ENCODE measurements at regions not wholly inside any gene's neighbourhood (a gene's known extent, or its start where the extent isn't known, plus 50 kb on each side); places are given as distances from the start of the nearest gene placed in this dataset.

- Histone ChIP-seq H3K36me3 (ENCODE audit: control insufficient read depth, insufficient read depth, low read length) (no peaks in the 10 kb centered on the region), H3K4me3 (no peak overlapping the region), H3K9me3 (replicated peaks; ENCODE audit: control insufficient read depth, insufficient read depth, low read depth, low read length) (no peaks in the 10 kb centered on the region), H3K27ac (ENCODE audit: extremely low read depth, low read depth, low read length) (no peak overlapping the region), H2AFZ (ENCODE audit: low read depth, low read length) (no peak overlapping the region), H3K27me3 (ENCODE audit: control insufficient read depth in 2 of 2, insufficient read depth in 2 of 2, low read length in 2 of 2) (peaks cover 13 to 23% of the 10 kb centered on the region in 2 experiments), H3K9ac (ENCODE audit: insufficient read depth in 1 of 2, low read depth in 2 of 2, low read length in 2 of 2) (no peak overlapping the region), H3K9me1 (ENCODE audit: control insufficient read depth, insufficient read depth, low read length) (no peaks in the 10 kb centered on the region), H3K4me1 (replicated peaks in 1 of 2; ENCODE audit: control insufficient read depth in 2 of 2, insufficient read depth in 2 of 2, low read length in 2 of 2) (no peaks in the 10 kb centered on the region), H3K4me2 (ENCODE audit: insufficient read depth, low read length) (no peak overlapping the region), H4K20me1 (replicated peaks; ENCODE audit: control insufficient read depth, insufficient read depth, low read length) (0 out of 2 replicates have a peak, but pooled peaks cover 3% of the 10 kb centered on the region), H3K79me2 (ENCODE audit: control insufficient read depth, insufficient read depth, low read length) (no peaks in the 10 kb centered on the region)
- POLR2A ChIA-PET = interaction anchor here (0.6 kb wide), 1 partner anchor 1212 kb away, joined by 4 read pairs; no protein-coding TSS in a partner anchor
- ATAC-seq (no peak), DNase-seq (ENCODE audit: extremely low read depth in 1 of 4, low spot score in 3 of 4) (no peak), FAIRE-seq (no peak)
- in situ Hi-C loops (cut with MboI) = no loop called here
- no TSS peak for BruUV-seq (replicated peaks)
- CTCF ChIA-PET (ENCODE audit: low intra/inter-chr PET ratio) = no interaction called here
- intact Hi-C loops (cut with micrococcal nuclease) = no loop called here
- WGBS (ENCODE audit: insufficient coverage, low coverage, missing lambda C conversion rate) = 0% methylated on average over 6 of the region's 6 CpGs
- no peak for TF ChIP-seq SREBF2 (CRISPR knock-in tag; IDR thresholded peaks at IDR 0.05)
- no peak for TF ChIP-seq KDM4B (IDR thresholded peaks at IDR 0.05; ENCODE audit: borderline replicate concordance in 2 of 2, low read depth in 1 of 2)
- no peak for TF ChIP-seq MAFG (tag; conservative IDR thresholded peaks at IDR 0.05)
- TF ChIP-seq CREB3 (tag; conservative IDR thresholded peaks at IDR 0.05; ENCODE audit: low read depth) = no peak
- TF ChIP-seq HOXB6 (CRISPR knock-in tag; IDR thresholded peaks at IDR 0.05; ENCODE audit: borderline replicate concordance) = no peak
- TF ChIP-seq TCF7 (IDR thresholded peaks at IDR 0.05; ENCODE audit: borderline replicate concordance) = no peak
- no peak for TF ChIP-seq PURB (CRISPR knock-in tag; IDR thresholded peaks at IDR 0.05; ENCODE audit: low read depth)
- no peak for TF ChIP-seq ATF4 (CRISPR knock-in tag; IDR thresholded peaks at IDR 0.05)
- no peak for TF ChIP-seq E2F4 (CRISPR knock-in tag; IDR thresholded peaks at IDR 0.05; ENCODE audit: low read depth)
- TF ChIP-seq, protein P1, sequence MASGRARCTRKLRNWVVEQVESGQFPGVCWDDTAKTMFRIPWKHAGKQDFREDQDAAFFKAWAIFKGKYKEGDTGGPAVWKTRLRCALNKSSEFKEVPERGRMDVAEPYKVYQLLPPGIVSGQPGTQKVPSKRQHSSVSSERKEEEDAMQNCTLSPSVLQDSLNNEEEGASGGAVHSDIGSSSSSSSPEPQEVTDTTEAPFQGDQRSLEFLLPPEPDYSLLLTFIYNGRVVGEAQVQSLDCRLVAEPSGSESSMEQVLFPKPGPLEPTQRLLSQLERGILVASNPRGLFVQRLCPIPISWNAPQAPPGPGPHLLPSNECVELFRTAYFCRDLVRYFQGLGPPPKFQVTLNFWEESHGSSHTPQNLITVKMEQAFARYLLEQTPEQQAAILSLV (tag; IDR thresholded peaks at IDR 0.05) = no peak
Observed at GRCh38 chr16:48082516-48082915, 73.3 kb downstream of the ABCC12 start.
